Endothelial cell of umbilical vein (primary cell): ENCODE measurements at regions not wholly inside any gene's neighbourhood (a gene's known extent, or its start where the extent isn't known, plus 50 kb on each side); places are given as distances from the start of the nearest gene placed in this dataset.
"Not testable (repeated sequence)": the region's sequence is repeated elsewhere in the genome, so short reads cannot be mapped to it uniquely, and the experiment has no call there.

Experiments used
- BruUV-seq: library from RNA; stranded (reverse); fragments of 400-500 nt; replicated peaks from 2 replicates; lab custom pipeline; 2021; lab: Mats Ljungman, UMichigan
- CTCF ChIA-PET: fragments of 300-600, 350-600 bp; sonication (Branson Sonifier 250); formaldehyde crosslinking; loops from one replicate; lab custom pipeline; 2021; ENCODE audit warnings: antibody characterized with exemption, inconsistent platforms; lab: Charles Lee
- POLR2A ChIA-PET: fragments of 300-600, 350-600 bp; sonication (Branson Sonifier 250); formaldehyde crosslinking; loops from one replicate; lab custom pipeline; 2021; ENCODE audit warnings: antibody characterized with exemption, inconsistent platforms; lab: Charles Lee
- DNase-seq: peaks from one replicate; pipeline ENCODE4 v3.0.0-alpha.2; 2011; ENCODE audit warnings: low read depth, low spot score
- FAIRE-seq: peaks from 2 replicates; lab custom pipeline; 2011; peaks lifted over from hg19 to GRCh38; lab: Jason Lieb, UNC
- H2AFZ ChIP-seq: 2 replicates; pipeline ENCODE4 v1.6.0; 2012; ENCODE audit warnings: low read depth, low read length, control low read depth, inconsistent platforms
- H3K27ac ChIP-seq: 2 replicates; pipeline ENCODE4 v1.5.1; 2011; ENCODE audit warnings: low read depth, mild to moderate bottlenecking, control low read depth, low read length, moderate library complexity; ENCODE audit not compliant: insufficient read depth
- H3K27me3 ChIP-seq, 2 experiments: 2 replicates each; pipeline versions ENCODE4 v1.6.0 to v1.6.1; 2011; ENCODE audit warnings: low read length in 2 of 2, mixed read lengths in 1 of 2; ENCODE audit not compliant: control insufficient read depth in 2 of 2, insufficient read depth in 2 of 2
- H3K36me3 ChIP-seq, 2 experiments: 2 replicates in 1 of 2; 3 replicates in 1 of 2; pipeline ENCODE4 v1.5.1; 2011; ENCODE audit warnings: low read length in 2 of 2, mild to moderate bottlenecking in 1 of 2, moderate library complexity in 1 of 2; ENCODE audit not compliant: control insufficient read depth in 2 of 2, insufficient read depth in 2 of 2; ENCODE audit errors: extremely low read depth in 1 of 2
- H3K4me1 ChIP-seq: 3 replicates; pipeline ENCODE4 v1.5.1; 2011; ENCODE audit warnings: mild to moderate bottlenecking, low read length; ENCODE audit not compliant: control insufficient read depth, insufficient read depth; ENCODE audit errors: extremely low read depth
- H3K4me2 ChIP-seq: 2 replicates; pipeline ENCODE4 v1.6.1; 2011; ENCODE audit warnings: low read length, control low read depth, mixed read lengths; ENCODE audit not compliant: insufficient read depth
- H3K4me3 ChIP-seq, 3 experiments: fragments of 200-600 bp in 1 of 3; sonication (generic), shearing (Covaris generic) in 1 of 3; replicated peaks in 1 of 3; 2 replicates each; pipeline ENCODE4 v1.5.1; 2011 to 2016; ENCODE audit warnings: control low read depth in 3 of 3, low read length in 3 of 3, mild to moderate bottlenecking in 2 of 3, inconsistent platforms in 1 of 3, low read depth in 1 of 3, moderate library complexity in 1 of 3; ENCODE audit not compliant: insufficient read depth in 1 of 3
- H3K79me2 ChIP-seq: 2 replicates; pipeline ENCODE4 v1.6.0; 2012; ENCODE audit warnings: low read length, inconsistent platforms; ENCODE audit not compliant: control insufficient read depth, insufficient read depth
- H3K9ac ChIP-seq: replicated peaks from 2 replicates; pipeline ENCODE3; 2011; ENCODE audit warnings: low read length, control low read depth; ENCODE audit not compliant: insufficient read depth; ENCODE audit errors: extremely low read depth
- H3K9me1 ChIP-seq: replicated peaks from 3 replicates; pipeline ENCODE4 v1.6.0; 2011; ENCODE audit warnings: mild to moderate bottlenecking, low read length; ENCODE audit not compliant: control insufficient read depth, insufficient read depth; ENCODE audit errors: extremely low read depth
- H3K9me3 ChIP-seq: replicated peaks from 2 replicates; pipeline ENCODE4 v1.5.1; 2012; ENCODE audit warnings: low read length, inconsistent platforms; ENCODE audit not compliant: control insufficient read depth, insufficient read depth
- H4K20me1 ChIP-seq: replicated peaks from 2 replicates; pipeline ENCODE3; 2011; ENCODE audit warnings: mild to moderate bottlenecking, low read length; ENCODE audit not compliant: control insufficient read depth, insufficient read depth; ENCODE audit errors: extremely low read depth
- EZH2 ChIP-seq: IDR thresholded peaks from 2 replicates; pipeline ENCODE4 v1.6.1; 2012; ENCODE audit warnings: borderline replicate concordance, low read depth, mild to moderate bottlenecking, moderate library complexity, low read length, inconsistent platforms; ENCODE audit not compliant: severe bottlenecking
- FOS ChIP-seq: IDR thresholded peaks from 2 replicates; pipeline ENCODE4 v1.6.1; 2011; ENCODE audit warnings: mild to moderate bottlenecking, low read length, moderate library complexity, borderline replicate concordance; ENCODE audit not compliant: insufficient read depth
- GATA2 ChIP-seq: IDR thresholded peaks from 2 replicates; pipeline ENCODE4 v1.7.0; 2011; ENCODE audit warnings: low read depth, mild to moderate bottlenecking, moderate library complexity, mixed read lengths, low read length; ENCODE audit not compliant: insufficient read length, insufficient read depth
- MAX ChIP-seq: IDR thresholded peaks from 2 replicates; pipeline ENCODE4 v1.6.1; 2011; ENCODE audit not compliant: insufficient read depth, insufficient read length
- POLR2A ChIP-seq: IDR thresholded peaks from 2 replicates; pipeline ENCODE4 v1.6.1; 2012; ENCODE audit warnings: low read depth, mild to moderate bottlenecking, control low read depth, low read length
- POLR2AphosphoS5 ChIP-seq: IDR thresholded peaks from 2 replicates; pipeline ENCODE4 v1.6.1; 2012; ENCODE audit warnings: low read depth, mild to moderate bottlenecking, control low read depth, low read length, moderate library complexity; ENCODE audit not compliant: insufficient read depth
- dilution Hi-C: fragments of 300-500 bp; cut with MboI; formaldehyde crosslinking; loops from one replicate; pipeline ENCODE4 v1.15.0; 2019; ENCODE audit warnings: low sequenced_read_pairs; ENCODE audit not compliant: extremely low pct_ligation_motif_present
- intact Hi-C: fragments of 100-400 bp; cut with micrococcal nuclease; formaldehyde crosslinking; loops from one replicate; pipeline ENCODE4 v1.10.0; 2022

GRCh38 chr3:139187648-139188047 lies 143.0 kb upstream of the PRR23C start:
- no peak overlapping the region for H3K4me2 ChIP-seq
- CTCF ChIA-PET: no interaction called here
- H3K4me1 ChIP-seq: no peaks in the 10 kb centered on the region
- H3K36me3 ChIP-seq: no peaks in the 10 kb centered on the region
- intact Hi-C loops: no loop called here
- H3K27ac ChIP-seq: no peak overlapping the region
- H3K9me1 ChIP-seq: no peaks in the 10 kb centered on the region
- POLR2A ChIA-PET: no interaction called here
- H4K20me1 ChIP-seq: no peaks in the 10 kb centered on the region
- no peak overlapping the region for H3K9ac ChIP-seq
- no peak overlapping the region for H3K4me3 ChIP-seq
- no peaks in the 10 kb centered on the region for H3K9me3 ChIP-seq
- FAIRE-seq (no peak), DNase-seq (no peak)
- no TSS peak for BruUV-seq
- no peaks in the 10 kb centered on the region for H3K27me3 ChIP-seq
- dilution Hi-C loops: no loop called here
- H2AFZ ChIP-seq: no peak overlapping the region
- no peak for TF ChIP-seq POLR2A
- TF ChIP-seq MAX: no peak
- TF ChIP-seq FOS: no peak
- no peaks in the 10 kb centered on the region for H3K79me2 ChIP-seq

GRCh38 chr3:139189943-139190342 lies 145.3 kb upstream of the PRR23C start:
- H3K79me2 ChIP-seq: no peaks in the 10 kb centered on the region
- H3K27me3 ChIP-seq: no peaks in the 10 kb centered on the region
- intact Hi-C loops: no loop called here
- no TSS peak for BruUV-seq
- H3K27ac ChIP-seq: no peak overlapping the region
- CTCF ChIA-PET: interaction anchor here (0.6 to 1.9 kb wide), 2 partner anchors 10 to 77 kb away, joined by 3 to 4 read pairs; no protein-coding TSS in a partner anchor
- H3K9me3 ChIP-seq: no peaks in the 10 kb centered on the region
- H4K20me1 ChIP-seq: no peaks in the 10 kb centered on the region
- no peaks in the 10 kb centered on the region for H3K36me3 ChIP-seq
- TF ChIP-seq POLR2AphosphoS5 (no peak), GATA2 (no peak), EZH2 (no peak)
- dilution Hi-C loops: no loop called here
- POLR2A ChIA-PET: no interaction called here
- no peak for FAIRE-seq
- no peak for DNase-seq
- no peak overlapping the region for H2AFZ ChIP-seq
- H3K4me2 ChIP-seq: no peak overlapping the region
- H3K4me1 ChIP-seq: no peaks in the 10 kb centered on the region
- H3K9me1 ChIP-seq: no peaks in the 10 kb centered on the region
- no peak overlapping the region for H3K4me3 ChIP-seq
- no peak overlapping the region for H3K9ac ChIP-seq

GRCh38 chr3:139194421-139194820 lies 149.4 kb upstream of the MRPS22 start:
- H3K4me2 ChIP-seq, H4K20me1 ChIP-seq, intact Hi-C loops, H3K27me3 ChIP-seq, FAIRE-seq, POLR2A ChIA-PET, CTCF ChIA-PET, H3K9me3 ChIP-seq, dilution Hi-C loops, H3K79me2 ChIP-seq, BruUV-seq, H3K36me3 ChIP-seq, H3K9ac ChIP-seq, H3K27ac ChIP-seq, H3K9me1 ChIP-seq, H2AFZ ChIP-seq, DNase-seq, H3K4me1 ChIP-seq, H3K4me3 ChIP-seq: not testable (repeated sequence)
